ENCODE measurements at regions not wholly inside any gene's neighbourhood (a gene's known extent, or its start where the extent isn't known, plus 50 kb on each side); places are given as distances from the start of the nearest gene placed in this dataset.

DNA sequence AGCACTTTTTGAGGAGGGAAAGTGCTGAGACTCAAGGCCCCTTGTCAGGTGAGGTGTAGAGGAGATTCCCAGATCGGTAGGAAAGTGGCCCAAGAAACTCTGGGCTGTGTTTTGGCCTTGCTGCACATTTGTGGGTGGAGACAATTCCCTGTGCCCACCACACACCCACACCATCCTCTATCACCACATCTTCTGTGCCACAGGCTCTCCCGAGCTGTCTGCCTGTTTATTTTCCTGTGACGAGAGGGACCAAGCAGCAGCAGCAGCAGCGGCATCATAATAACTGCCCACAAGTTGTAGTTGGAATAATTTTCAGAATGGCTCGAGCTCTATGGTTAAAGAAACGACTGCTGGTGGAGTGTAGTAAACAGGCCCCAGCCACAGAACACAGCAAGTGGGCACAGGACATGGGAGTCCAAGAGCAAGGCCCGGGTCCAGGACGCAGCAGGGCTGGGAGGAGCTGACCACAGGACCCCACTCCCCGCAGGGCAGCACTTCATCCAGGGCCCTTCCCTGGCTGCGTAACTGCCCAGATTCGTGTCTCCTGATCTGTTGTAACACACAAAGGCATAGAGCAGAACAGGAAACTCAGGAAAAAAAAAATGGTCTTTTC is 55.6 kb upstream of the BCL2L14 start:
- Histone ChIP-seq H3K4me3 (no peak overlapping the region), H3K9me3 (no peaks in the 10 kb centered on the region), H3K4me1 (no peaks in the 10 kb centered on the region), H3K4me2 (no peak overlapping the region), H3K27ac (no peak overlapping the region)
- DNase-seq (ENCODE audit: low read depth in 1 of 2, low spot score in 1 of 2) (no peak), ATAC-seq (no peak), FAIRE-seq (no peak)
- WGBS (ENCODE audit: missing lambda C conversion rate): 53% methylated on average over 11 of the region's 11 CpGs
- no peak for TF ChIP-seq FOSB (CRISPR knock-in tag; IDR thresholded peaks at IDR 0.05)
- no peak for TF ChIP-seq EP300 (IDR thresholded peaks at IDR 0.05)
- TF ChIP-seq HEYL (CRISPR knock-in tag; IDR thresholded peaks at IDR 0.05): no peak
- no peak for TF ChIP-seq ZNF302 (CRISPR knock-in tag; IDR thresholded peaks at IDR 0.05)
- POLR2A ChIA-PET: no interaction called here
- CTCF ChIA-PET: interaction anchor here (1.1 to 1.7 kb wide), 2 partner anchors 12 to 18 kb away, joined by 3 read pairs; no protein-coding TSS in a partner anchor

GRCh38 chr12:12016284-12017100 is 54.2 kb upstream of the BCL2L14 start:
- POLR2A ChIA-PET: no interaction called here
- no peak for TF ChIP-seq HES2 (IDR thresholded peaks at IDR 0.05)
- TF ChIP-seq USF2 (IDR thresholded peaks at IDR 0.05): no peak
- no peak for TF ChIP-seq FOXS1 (CRISPR knock-in tag; IDR thresholded peaks at IDR 0.05)
- no peak for TF ChIP-seq RFX5 (IDR thresholded peaks at IDR 0.05)
- no peaks in the 10 kb centered on the region for H3K9me3 ChIP-seq
- no peak overlapping the region for H3K4me2 ChIP-seq
- no peak overlapping the region for H3K27ac ChIP-seq
- no peaks in the 10 kb centered on the region for H3K4me1 ChIP-seq
- 60% methylated on average over 8 of the region's 8 CpGs for WGBS (ENCODE audit: missing lambda C conversion rate)
- H3K4me3 ChIP-seq: no peak overlapping the region
- no peak for FAIRE-seq
- CTCF ChIA-PET: interaction anchor here (1.7 kb wide), 1 partner anchor 16 kb away, joined by 3 read pairs; no protein-coding TSS in a partner anchor
- no peak; a peak in 1 of 6 replicates for ATAC-seq
- no peak for DNase-seq (ENCODE audit: low read depth in 1 of 2, low spot score in 1 of 2)

DNA sequence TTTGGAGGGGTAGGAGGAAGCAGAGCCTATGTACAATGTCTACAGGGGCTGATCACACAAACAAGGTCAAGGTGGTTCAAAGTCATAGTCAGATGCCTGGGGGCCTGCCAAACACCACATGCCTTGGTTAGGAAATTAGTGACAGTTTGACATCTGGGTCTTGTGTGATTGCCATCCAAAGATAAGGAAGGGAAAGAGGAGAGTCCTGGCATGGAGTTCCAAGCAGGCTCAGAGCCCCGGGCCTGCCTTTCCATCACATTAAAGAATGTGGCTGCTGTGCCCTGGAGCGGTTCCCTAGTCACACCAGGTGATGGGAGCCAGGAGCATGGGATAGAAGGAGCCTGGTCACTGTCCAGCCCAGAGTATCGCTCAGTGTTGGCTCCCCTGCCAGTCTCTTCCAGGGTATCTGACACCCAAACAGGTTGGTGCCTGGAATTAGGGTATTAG is 53.6 kb upstream of the BCL2L14 start:
- WGBS (ENCODE audit: missing lambda C conversion rate): 39% methylated on average over 3 of the region's 3 CpGs
- no peak overlapping the region for H3K27ac ChIP-seq
- no peak for FAIRE-seq
- no peaks in the 10 kb centered on the region for H3K9me3 ChIP-seq
- no peak for DNase-seq (ENCODE audit: low read depth in 1 of 2, low spot score in 1 of 2)
- POLR2A ChIA-PET: no interaction called here
- ATAC-seq: no peak
- no peaks in the 10 kb centered on the region for H3K4me1 ChIP-seq
- CTCF ChIA-PET: interaction anchor here (1.0 kb wide), 1 partner anchor 437 kb away, joined by 3 read pairs; no protein-coding TSS in a partner anchor
- no peak overlapping the region for H3K4me3 ChIP-seq
- H3K4me2 ChIP-seq: no peak overlapping the region
- TF ChIP-seq RCOR1 (IDR thresholded peaks at IDR 0.05; ENCODE audit: low read depth, low read length) (no peak), ZNF302 (CRISPR knock-in tag; IDR thresholded peaks at IDR 0.05) (no peak), MAFK (IDR thresholded peaks at IDR 0.05; ENCODE audit: partially characterized antibody) (no peak), RARB (CRISPR knock-in tag; IDR thresholded peaks at IDR 0.05) (no peak), MAZ (IDR thresholded peaks at IDR 0.05; ENCODE audit: borderline replicate concordance, low read depth, low read length) (no peak), EP300 (IDR thresholded peaks at IDR 0.05) (no peak), FOXS1 (CRISPR knock-in tag; IDR thresholded peaks at IDR 0.05) (no peak), HOXA7 (CRISPR knock-in tag; IDR thresholded peaks at IDR 0.05) (no peak), ELK1 (IDR thresholded peaks at IDR 0.05; ENCODE audit: low read depth, low read length) (no peak), RFX5 (IDR thresholded peaks at IDR 0.05) (no peak), SREBF2 (IDR thresholded peaks at IDR 0.05) (no peak)

DNA sequence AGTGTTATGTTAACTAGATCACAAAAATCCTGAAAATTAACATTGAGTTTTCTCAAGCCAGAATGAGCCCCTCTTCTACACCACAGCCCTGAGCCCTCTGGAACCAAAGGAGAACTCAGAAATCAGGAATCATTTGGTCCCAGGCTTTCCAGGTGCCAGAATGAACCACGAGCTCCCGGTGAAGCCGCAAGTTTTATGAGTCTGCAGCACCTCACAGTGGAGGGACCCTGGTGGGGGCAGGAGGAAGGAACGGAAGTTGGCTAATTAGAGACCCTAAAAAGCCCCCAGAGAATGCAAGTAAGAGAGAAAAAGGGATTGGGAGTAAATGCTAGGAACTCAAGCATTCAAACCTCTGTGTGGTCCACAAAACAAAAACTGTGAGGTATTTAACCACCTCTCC is 52.9 kb upstream of the BCL2L14 start:
- no peak overlapping the region for H3K27ac ChIP-seq
- ATAC-seq (peak in 1 of 2 experiments; percentile 60; a peak in 3 of 6 replicates), FAIRE-seq (no peak), DNase-seq (ENCODE audit: low read depth in 1 of 2, low spot score in 1 of 2) (no peak)
- no peak overlapping the region for H3K4me3 ChIP-seq
- WGBS (ENCODE audit: missing lambda C conversion rate): 57% methylated on average over 4 of the region's 4 CpGs
- H3K4me1 ChIP-seq: no peaks in the 10 kb centered on the region
- no peaks in the 10 kb centered on the region for H3K9me3 ChIP-seq
- ChIA-PET POLR2A (no interaction called here), CTCF (interaction anchor here (1.0 kb wide), 1 partner anchor 438 kb away, joined by 3 read pairs; no protein-coding TSS in a partner anchor)
- no peak for TF ChIP-seq ZNF302 (CRISPR knock-in tag; IDR thresholded peaks at IDR 0.05)
- no peak for TF ChIP-seq JUN (IDR thresholded peaks at IDR 0.05)
- TF ChIP-seq RAD21 (conservative IDR thresholded peaks at IDR 0.05 in 1 of 2, IDR thresholded peaks at IDR 0.05 in 1 of 2): peak in 1 of 2 experiments; percentile 43; a peak in 2 of 5 replicates
- no peak for TF ChIP-seq KDM1A (IDR thresholded peaks at IDR 0.05; ENCODE audit: low read depth)
- TF ChIP-seq, protein P1, sequence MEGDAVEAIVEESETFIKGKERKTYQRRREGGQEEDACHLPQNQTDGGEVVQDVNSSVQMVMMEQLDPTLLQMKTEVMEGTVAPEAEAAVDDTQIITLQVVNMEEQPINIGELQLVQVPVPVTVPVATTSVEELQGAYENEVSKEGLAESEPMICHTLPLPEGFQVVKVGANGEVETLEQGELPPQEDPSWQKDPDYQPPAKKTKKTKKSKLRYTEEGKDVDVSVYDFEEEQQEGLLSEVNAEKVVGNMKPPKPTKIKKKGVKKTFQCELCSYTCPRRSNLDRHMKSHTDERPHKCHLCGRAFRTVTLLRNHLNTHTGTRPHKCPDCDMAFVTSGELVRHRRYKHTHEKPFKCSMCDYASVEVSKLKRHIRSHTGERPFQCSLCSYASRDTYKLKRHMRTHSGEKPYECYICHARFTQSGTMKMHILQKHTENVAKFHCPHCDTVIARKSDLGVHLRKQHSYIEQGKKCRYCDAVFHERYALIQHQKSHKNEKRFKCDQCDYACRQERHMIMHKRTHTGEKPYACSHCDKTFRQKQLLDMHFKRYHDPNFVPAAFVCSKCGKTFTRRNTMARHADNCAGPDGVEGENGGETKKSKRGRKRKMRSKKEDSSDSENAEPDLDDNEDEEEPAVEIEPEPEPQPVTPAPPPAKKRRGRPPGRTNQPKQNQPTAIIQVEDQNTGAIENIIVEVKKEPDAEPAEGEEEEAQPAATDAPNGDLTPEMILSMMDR (IDR thresholded peaks at IDR 0.05): 0 out of 3 replicates have a peak, but pooled peaks have one; percentile 6
- no peak overlapping the region for H3K4me2 ChIP-seq

All from A549 (cell line).